Mononuclear cell (primary cell): ENCODE measurements at regions not wholly inside any gene's neighbourhood (a gene's known extent, or its start where the extent isn't known, plus 50 kb on each side); places are given as distances from the start of the nearest gene placed in this dataset.
"Not testable (repeated sequence)": the region's sequence is repeated elsewhere in the genome, so short reads cannot be mapped to it uniquely, and the experiment has no call there.

Source experiments
- H3K27me3 ChIP-seq: 2 replicates; pipeline ENCODE4 v1.6.0; 2011; ENCODE audit warnings: low read length, control low read depth; ENCODE audit not compliant: insufficient read depth
- H3K4me1 ChIP-seq: 2 replicates; pipeline ENCODE4 v1.5.1; 2011; ENCODE audit warnings: mild to moderate bottlenecking, low read length, control low read depth; ENCODE audit not compliant: insufficient read depth
- H3K4me3 ChIP-seq: 2 replicates; pipeline ENCODE4 v1.5.1; 2011; ENCODE audit warnings: mild to moderate bottlenecking, low read length, moderate library complexity
- H3K9me3 ChIP-seq: 2 replicates; pipeline ENCODE4 v1.5.1; 2011; ENCODE audit warnings: low read depth, mild to moderate bottlenecking, control low read depth, low read length

- Histone ChIP-seq H3K4me1 (no peaks in the 10 kb centered on the region), H3K4me3 (no peak overlapping the region), H3K27me3 (no peaks in the 10 kb centered on the region)
Observed at GRCh38 chr4:104909376-104909775, 237.3 kb upstream of the TET2 start.

GRCh38 chr4:104912518-104912917 is 234.2 kb upstream of the TET2 start:
- H3K9me3 ChIP-seq = no peaks in the 10 kb centered on the region
- no peaks in the 10 kb centered on the region for H3K4me1 ChIP-seq
- H3K27me3 ChIP-seq = no peaks in the 10 kb centered on the region
- no peak overlapping the region for H3K4me3 ChIP-seq

More at GRCh38 chr4:104909376-104909775, 237.3 kb upstream of the TET2 start:
- no peaks in the 10 kb centered on the region for H3K9me3 ChIP-seq

GRCh38 chr4:104915373-104915772 is 231.3 kb upstream of the TET2 start:
- Histone ChIP-seq H3K9me3 (no peaks in the 10 kb centered on the region), H3K4me3 (no peak overlapping the region), H3K27me3 (no peaks in the 10 kb centered on the region), H3K4me1 (no peaks in the 10 kb centered on the region)

GRCh38 chr4:104915864-104916263 is 230.8 kb upstream of the TET2 start:
- H3K4me1 ChIP-seq = no peaks in the 10 kb centered on the region
- H3K4me3 ChIP-seq = no peak overlapping the region
- H3K9me3 ChIP-seq = no peaks in the 10 kb centered on the region
- H3K27me3 ChIP-seq = no peaks in the 10 kb centered on the region

GRCh38 chr4:104919406-104919805 is 227.3 kb upstream of the TET2 start:
- Histone ChIP-seq H3K27me3 (no peaks in the 10 kb centered on the region), H3K4me1 (no peaks in the 10 kb centered on the region), H3K4me3 (no peak overlapping the region), H3K9me3 (no peaks in the 10 kb centered on the region)

GRCh38 chr4:104930298-104930697 is 216.4 kb upstream of the TET2 start:
- Histone ChIP-seq H3K4me3 (no peak overlapping the region), H3K27me3 (no peaks in the 10 kb centered on the region), H3K9me3 (no peaks in the 10 kb centered on the region), H3K4me1 (peaks cover 16% of the 10 kb centered on the region)

GRCh38 chr4:104930745-104931736 is 215.6 kb upstream of the TET2 start:
- not testable (repeated sequence) for H3K4me3 ChIP-seq, H3K27me3 ChIP-seq, H3K9me3 ChIP-seq
- peaks cover 16% of the 10 kb centered on the region for H3K4me1 ChIP-seq

GRCh38 chr4:104938624-104939023 is 208.1 kb upstream of the TET2 start:
- no peak overlapping the region for H3K4me3 ChIP-seq

GRCh38 chr4:104940927-104941326 is 205.7 kb upstream of the TET2 start:
- Histone ChIP-seq H3K27me3 (no peaks in the 10 kb centered on the region), H3K4me3 (no peak overlapping the region), H3K9me3 (no peaks in the 10 kb centered on the region), H3K4me1 (no peaks in the 10 kb centered on the region)

More at GRCh38 chr4:104938624-104939023, 208.1 kb upstream of the TET2 start:
- no peaks in the 10 kb centered on the region for H3K27me3 ChIP-seq
- no peaks in the 10 kb centered on the region for H3K9me3 ChIP-seq
- no peaks in the 10 kb centered on the region for H3K4me1 ChIP-seq

GRCh38 chr4:104941661-104942062 is 205.0 kb upstream of the TET2 start:
- H3K9me3 ChIP-seq = no peaks in the 10 kb centered on the region
- no peak overlapping the region for H3K4me3 ChIP-seq
- no peaks in the 10 kb centered on the region for H3K4me1 ChIP-seq
- no peaks in the 10 kb centered on the region for H3K27me3 ChIP-seq

- Histone ChIP-seq H3K9me3 (no peaks in the 10 kb centered on the region), H3K4me3 (no peak overlapping the region), H3K27me3 (no peaks in the 10 kb centered on the region), H3K4me1 (no peaks in the 10 kb centered on the region)
Observed at GRCh38 chr4:104942990-104943743, 203.5 kb upstream of the TET2 start.

GRCh38 chr4:104944596-104944995 is 202.1 kb upstream of the TET2 start:
- Histone ChIP-seq H3K9me3 (no peaks in the 10 kb centered on the region), H3K4me3 (no peak overlapping the region), H3K4me1 (no peaks in the 10 kb centered on the region), H3K27me3 (no peaks in the 10 kb centered on the region)

GRCh38 chr4:104964410-104965175 is 182.1 kb upstream of the TET2 start:
- Histone ChIP-seq H3K4me1 (peaks cover 24% of the 10 kb centered on the region), H3K9me3 (no peaks in the 10 kb centered on the region), H3K4me3 (no peak overlapping the region), H3K27me3 (no peaks in the 10 kb centered on the region)

GRCh38 chr4:104966349-104967033 is 180.2 kb upstream of the TET2 start:
- H3K4me3 ChIP-seq = peak overlapping the region; percentile 2

More at GRCh38 chr4:104966349-104967033, 180.2 kb upstream of the TET2 start:
- H3K9me3 ChIP-seq = no peaks in the 10 kb centered on the region
- no peaks in the 10 kb centered on the region for H3K27me3 ChIP-seq
- H3K4me1 ChIP-seq = peaks cover 24% of the 10 kb centered on the region
